GM18519 (cell line): ENCODE measurements at regions not wholly inside any gene's neighbourhood (a gene's known extent, or its start where the extent isn't known, plus 50 kb on each side); places are given as distances from the start of the nearest gene placed in this dataset.

ENCODE experiments used
- ATAC-seq: cut with Tn5 transposase; IDR thresholded peaks from one replicate; pipeline ENCODE4 v1.9.1; 2021; ENCODE audit warnings: mild to moderate bottlenecking, moderate library complexity; ENCODE audit not compliant: unreplicated experiment, low FRiP score

DNA sequence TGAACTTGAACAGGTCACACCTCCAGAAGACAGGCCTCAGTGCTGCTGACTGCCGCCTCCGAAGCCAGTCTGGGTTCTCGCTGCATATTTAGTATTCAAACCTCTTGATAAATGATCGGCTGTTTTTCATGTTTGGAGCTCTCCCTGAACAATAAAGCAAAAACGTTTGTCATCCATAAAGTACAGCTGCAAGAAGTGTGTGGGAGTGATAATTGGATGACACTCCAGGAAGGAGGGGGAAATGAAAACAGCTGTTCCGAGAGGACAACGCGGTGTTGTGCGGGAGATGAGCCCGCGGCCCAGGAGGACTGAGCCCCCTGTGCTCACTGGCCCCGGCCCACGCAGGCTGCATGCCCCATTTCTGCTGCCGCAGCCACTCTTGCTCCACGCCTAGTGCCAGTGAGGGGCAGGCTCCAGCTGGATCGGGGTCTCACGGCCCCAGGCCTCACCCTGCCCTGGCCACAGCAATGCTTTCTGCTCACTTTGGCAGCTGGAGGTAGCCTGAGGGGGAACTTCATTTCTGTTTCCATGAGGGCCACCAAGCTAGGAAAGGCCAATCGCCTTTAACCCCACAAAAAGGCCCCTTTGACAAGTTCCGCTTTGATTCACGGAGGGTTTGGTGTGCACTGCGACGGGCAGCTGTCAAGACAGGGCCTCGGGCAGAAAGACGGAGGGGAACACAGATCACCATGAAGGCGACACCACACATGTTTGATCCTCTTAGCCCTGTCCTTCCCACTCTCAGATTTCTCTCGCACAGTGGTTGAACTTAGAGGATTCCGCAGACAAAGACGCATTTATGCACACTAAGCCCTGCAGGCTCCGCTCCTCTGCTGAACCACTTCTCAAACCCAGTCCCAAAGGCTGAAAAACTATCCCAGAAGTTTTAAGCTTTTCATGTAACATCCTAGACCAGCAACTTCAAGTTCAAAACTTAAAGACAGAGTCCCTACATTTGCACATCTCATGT is 537.6 kb downstream of the EFNB2 start:
- ATAC-seq, result no peak

DNA sequence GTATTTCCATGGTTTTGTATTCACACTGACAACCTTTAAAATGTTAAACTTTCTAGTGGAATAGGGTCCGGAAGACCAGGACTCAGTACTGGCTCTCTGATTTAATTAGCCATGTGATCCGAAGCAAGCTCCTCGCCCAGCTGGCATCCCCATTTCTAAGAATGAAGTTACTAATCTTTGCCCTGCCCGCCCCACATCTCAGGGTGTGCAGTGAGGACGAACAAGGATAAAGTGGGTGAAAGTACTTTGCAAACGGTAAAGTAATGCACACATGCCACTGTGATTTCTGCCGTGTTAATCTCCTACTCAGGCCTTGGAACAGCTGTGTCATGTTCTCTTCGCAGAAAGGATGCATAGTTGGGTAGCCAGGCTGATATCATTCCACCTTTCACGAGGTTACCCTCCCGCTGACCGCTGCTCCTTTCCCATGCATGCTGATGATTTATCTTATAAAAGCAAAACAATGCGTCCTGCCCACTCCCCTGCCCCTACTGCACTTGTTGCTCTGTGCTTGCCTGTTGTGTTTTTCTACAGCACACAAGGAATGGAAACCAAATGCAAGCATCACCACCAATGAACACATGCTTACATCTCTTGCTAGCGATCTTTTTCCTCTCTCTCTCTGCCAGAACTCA is 539.0 kb downstream of the EFNB2 start:
- ATAC-seq, result no peak

DNA sequence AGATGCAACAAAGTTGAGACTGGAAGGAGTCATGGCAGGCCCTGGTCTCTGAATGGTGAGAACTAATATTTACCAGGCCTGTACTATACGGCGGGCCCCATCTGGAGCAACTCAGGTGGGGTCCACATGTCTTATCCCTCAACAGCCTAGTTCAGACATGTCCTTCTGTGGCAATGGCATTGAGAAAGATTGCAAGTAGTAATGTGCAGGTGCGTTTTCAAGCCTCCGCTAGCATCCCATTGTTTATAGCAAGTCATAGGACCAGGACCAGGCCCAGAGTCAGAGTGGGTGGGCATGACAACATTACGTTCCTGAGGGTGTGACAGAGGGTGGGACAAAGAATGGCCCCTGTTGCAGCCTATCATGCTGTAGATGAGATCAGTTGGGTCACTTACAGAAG is 541.1 kb downstream of the EFNB2 start:
- ATAC-seq, result no peak

DNA sequence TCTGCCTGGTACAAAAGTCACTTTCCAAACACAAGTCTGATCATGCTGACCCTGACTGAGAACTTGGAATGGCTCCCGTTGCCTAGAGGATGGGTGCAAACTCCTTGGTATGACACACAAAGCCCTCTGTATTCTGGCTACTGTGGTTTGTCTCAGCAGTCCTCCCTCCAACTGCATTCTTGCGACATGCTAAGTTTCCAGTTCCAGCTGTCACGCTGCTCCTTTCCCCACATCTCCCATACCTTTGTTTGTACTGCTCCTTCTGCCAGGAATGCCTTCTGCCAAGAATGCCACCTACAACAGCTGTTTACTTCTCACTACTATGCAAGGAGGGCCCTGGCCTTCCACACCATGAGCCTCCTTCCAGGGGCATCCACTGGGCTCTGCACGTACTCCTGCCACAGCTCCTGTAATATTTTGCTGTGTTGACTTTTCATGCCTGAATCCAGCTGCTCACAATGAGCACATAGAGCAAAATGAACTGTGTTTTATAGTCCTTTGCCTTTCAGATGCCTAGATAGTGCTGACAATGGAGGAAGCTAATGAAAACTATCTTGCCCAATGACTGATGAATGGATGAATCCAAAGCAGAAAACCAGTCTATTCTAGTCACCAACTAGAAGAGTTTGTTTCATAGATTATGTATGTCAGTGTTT is 543.7 kb downstream of the EFNB2 start:
- no peak for ATAC-seq

DNA sequence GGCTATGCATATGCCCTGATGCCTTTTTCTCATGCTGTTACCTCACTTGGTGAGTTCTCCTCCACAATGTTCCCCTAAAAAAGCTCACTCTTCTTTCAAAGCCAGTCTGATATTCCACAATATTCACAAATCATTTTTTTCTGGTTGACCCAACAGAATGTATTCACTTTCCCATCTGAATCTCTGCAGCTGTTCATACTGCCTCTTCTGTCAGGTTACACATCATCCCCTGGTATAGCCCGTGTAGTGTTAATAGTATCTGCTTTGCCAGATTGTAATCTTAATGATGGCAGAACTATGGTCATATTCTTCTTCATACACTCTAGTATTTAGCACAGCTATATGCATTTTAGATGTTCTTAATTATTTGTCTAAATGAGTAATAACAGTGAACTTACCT is 544.3 kb downstream of the EFNB2 start:
- ATAC-seq, result no peak

DNA sequence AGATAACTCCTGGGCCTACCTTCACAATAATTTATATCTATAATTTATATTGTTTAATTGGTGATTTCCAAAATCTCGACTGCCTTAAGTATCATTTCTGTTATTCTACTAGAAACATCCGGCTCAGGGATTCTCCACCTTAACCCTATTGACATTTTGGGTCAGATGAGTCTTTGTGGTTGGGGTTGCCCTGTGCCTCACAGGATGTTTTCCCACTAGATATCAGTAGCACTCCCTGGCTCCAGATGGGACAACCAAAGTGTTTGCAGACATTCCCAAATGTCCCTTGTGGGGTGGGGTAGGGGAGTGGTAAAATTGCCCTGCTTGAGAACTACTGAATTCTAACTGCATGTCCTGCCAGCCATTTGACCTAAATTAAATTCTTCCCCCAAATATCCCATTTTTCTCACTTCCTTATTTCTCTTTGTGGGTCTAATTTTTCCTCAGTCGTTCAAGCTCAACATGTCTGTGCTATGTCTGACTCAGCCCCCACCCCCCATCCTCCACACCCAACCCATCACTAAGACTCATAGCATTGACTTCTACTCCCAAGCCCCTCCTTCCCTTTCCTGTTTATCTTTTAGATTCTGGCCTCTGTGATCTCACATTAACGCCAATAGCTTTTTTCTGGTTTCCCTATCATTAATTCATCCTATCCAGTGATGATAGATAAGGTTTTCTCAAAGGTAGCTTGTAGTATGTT is 545.1 kb downstream of the EFNB2 start:
- no peak for ATAC-seq

DNA sequence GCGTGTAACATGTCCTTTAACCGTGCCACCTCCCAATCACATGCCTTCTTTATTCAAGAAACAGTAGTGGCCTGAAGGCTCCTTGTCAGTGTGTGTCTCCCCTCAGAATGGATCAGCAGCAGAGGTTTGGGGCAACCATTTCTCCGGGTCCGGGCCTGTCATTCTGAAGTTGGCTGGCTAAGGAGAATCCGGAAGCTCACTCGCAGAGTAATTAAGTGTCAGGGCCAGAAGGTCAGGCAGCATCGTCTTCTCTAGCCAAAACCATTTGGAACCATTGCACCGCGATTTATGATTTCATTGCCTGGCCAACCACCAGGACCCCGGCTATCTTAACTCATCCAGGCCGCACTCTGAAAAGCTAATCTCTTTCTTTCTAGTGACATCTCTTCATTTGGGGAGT is 550.8 kb downstream of the EFNB2 start:
- ATAC-seq, result no peak

DNA sequence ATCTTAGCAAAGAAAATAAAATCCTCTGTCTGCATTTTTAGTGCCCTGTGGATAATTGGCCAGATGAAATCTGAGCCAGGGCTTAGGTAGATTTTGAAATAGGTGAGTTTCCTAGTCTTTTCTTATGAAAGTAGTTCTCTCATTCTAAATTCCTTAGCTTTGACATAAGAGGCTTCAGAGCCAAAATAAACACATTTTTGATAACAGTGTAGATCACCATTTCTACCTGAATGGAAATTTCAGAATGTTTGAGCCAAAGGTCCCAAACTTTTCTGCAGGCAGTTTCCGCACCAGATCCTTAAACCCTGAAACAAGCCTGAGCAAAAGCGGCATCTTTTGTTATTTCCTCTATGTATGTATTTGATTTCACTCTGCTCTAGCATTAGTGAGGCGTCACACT is 551.2 kb downstream of the EFNB2 start:
- ATAC-seq, result no peak

DNA sequence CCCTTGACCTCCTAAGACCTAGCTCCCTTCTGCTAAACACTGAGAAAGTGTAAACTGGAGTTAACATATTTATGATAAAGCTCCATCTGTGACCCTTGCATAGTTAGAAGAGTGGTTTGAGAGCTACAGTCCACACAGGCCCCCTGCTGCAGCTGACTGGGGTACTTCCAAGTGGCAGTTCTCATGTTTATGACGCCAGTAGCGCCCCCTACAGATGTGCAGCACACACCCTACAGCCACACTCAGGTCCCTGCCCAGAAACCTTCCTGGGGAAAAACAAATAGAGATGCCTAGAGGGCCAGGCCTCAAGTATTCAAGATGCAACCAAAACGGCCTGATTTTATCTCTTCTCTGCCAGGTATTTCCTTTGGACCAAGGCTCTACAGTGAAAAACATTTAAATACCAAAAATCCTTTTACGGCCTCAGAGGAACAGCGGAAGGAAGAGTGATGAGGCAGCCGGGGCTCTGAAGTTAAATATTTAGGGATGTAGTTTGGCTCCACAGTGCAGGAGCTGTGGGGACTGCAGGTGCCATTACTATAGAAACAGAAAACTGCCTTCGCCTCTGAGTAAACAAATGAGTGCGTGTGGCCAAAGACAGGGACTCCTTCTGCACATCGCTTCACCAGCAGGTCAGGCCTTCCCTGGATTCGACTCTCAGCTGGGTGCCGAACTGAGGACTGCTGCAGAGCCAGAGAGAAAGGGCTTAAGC is 553.1 kb downstream of the EFNB2 start:
- ATAC-seq, result no peak

DNA sequence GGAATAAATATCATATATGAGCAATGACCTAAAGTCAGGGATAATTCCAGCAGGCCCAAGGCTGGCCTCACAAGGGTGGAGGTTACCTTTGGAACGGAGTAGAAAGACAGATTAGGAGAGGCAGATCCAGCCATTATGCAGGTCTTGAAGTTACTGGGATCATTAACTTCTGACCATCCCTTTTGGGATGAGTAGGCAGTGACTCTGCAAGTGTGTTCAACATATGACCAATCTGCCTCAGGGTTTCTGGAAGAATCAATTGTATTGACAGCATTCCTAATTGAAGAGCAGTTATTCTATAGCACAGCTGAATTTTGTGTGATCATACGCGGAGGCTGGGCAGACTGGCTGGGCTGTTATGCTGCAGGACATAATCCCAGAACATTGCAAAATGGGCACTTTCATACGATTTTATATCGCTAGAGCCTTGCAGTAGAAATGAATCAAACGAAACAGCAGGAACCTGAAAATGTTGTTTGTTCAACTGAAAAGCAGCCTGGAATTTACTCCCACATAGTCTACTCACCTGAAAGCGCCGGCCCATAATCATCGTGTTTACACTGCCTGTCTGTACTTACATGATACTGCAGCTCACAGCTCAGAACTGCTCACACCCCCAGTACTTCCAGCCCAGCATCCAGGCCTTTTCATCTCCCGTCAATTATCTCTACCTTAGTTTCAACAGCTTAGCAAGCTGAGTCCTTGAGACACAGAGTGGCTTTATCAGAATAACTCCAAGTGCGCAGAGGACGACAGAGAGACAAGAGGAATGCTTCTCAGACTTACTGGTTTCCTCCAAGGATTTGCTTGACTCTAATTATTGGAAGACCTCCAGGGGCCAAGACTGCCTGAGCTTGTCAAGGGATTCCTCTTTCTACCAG is 556.1 kb downstream of the EFNB2 start:
- ATAC-seq, result no peak

DNA sequence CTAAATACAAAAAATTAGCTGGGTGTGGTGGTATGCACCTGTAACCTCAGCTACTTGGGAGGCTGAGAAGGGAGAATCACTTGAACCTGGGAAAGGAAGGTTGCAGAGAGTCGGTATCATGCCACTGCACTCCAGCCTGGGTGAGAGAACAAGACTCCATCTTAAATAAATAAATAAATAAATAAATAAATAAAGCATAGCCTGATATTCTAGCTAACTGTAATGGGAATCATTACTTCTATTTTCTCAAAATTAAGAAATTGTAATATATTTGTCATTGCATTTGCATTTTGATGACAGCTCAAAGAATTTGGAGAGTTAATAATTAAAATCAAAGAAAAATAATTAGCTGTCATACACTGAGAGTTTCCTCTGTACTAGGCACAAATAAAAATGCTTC is 561.1 kb downstream of the EFNB2 start:
- ATAC-seq, result no peak

DNA sequence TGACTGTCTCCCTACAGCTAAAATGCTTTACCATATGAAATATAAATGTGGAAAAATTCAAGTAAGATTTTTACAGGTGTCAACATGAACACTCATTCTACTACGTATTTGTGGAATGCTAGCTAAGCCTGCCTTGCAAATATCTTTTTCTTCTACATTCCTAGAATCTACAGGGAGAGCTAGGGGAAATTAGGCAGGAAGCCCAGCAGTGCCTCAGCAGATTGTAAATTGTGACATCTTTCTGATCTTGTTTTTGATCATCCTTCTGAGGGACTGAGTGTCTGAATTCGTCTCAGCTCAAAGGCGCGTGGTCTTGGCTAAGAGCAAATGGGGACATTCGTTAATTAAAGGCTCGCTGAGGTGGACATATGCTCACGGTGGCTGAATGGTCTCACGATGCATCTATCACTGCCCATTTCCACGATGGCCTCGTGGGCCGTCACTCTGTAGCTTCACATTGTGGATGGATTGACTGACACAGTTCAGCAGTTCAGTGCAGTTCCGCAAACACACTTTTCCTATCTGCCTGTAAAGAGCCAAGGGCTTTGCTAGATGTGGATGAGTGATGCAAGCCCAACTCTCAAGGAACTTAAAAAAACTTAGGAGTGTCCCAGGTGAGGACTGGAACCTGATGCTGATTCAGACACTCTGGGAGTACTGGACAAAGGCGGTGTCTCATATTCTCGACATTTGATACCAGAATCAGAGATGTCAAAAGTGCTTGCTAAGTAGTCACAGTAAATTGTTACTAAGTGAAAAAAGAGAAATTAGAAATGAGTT is 562.5 kb downstream of the EFNB2 start:
- ATAC-seq, result no peak

DNA sequence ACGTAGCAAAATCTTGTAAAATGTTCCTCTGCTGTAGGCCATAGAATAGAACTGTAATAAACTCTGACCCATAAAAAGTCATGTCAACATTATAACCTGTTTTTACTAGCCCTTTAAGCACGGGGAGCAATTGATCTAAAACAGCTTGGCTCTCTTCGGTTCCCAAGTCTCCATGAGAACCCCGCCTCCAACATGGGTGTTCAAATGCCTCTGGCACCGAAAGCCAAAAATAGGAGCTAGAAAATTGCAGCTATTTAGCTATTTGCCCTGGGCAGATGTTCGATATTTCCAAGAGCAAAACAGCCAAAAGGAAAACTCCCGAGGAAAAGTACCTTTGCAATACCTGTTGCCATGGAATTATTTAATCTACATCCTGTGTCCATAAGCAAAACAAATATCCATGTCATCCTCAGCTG is 563.1 kb downstream of the EFNB2 start:
- ATAC-seq, result no peak

DNA sequence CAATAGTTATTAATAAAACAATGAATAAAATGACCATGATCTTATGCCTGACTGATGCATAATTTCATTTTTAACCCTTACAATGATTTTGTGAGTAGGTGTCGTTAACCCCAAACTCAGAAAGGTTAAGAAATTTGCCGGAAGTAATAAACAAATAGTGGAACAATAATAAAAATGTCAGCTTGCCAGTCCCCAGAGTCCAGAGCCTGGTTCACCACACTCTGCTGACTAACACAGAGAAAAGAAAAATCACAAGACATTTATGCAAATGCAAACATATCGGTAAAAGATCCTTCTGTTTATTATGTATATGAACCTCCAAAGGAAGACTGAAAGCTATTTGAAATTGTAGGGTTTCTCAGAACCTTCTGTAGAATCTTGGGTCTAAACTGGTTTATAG is 563.7 kb downstream of the EFNB2 start:
- no peak for ATAC-seq

DNA sequence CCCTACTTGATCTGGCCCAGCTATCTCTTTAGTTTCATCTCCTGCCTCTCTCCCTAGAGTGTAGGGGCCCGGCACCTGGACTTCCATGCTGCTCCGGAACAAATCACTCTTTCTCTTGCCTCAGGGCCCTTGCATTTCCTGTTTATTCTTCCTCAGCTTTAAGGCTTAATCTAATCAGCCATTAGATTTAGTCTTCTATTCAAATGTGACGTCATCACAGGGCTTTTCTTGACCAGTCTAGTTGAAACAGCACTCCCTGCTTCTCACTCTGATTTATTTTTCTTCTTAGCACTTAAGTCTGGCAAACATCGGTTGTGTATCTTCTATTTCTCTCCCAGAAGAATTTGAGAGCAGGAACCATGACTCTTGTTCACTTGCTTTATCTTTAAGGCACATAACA is 564.1 kb downstream of the EFNB2 start:
- ATAC-seq, result no peak

DNA sequence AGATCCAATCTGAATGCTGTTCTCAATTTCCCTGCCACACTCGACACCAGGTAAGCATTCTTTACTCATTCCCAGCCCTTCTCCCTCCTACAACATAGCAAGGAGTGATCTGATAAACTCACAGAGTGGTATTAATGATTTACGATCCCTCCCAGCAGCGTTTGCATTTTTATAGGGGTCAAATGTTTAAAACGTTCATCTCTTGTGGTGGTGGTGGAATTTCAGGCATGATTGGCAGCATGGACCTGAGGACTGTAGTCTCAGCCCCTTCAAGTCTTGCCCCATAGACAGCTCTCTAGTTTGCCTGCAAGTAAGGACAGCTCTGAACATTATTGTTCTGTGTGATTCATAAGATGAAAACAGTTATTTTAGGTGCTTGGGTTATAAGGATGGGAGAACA is 565.7 kb downstream of the EFNB2 start:
- no peak for ATAC-seq

DNA sequence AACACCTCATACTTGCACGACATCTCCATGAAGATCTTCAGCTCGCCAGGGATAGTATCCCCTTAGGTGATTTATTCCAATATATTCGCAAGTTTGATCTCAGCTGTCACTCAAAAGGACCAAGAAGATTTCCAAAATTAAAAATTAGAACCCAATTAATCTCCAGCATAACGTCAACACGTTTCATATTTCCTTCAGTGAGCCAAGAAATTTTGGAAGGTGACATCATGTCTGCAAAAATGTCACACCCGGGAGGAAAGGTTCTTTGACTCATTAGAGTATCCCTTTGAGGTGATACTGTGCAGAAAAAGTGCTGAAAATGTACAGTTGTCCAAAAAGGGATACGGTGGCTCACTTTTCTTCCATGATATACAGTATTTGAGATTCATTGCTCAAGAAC is 569.6 kb downstream of the EFNB2 start:
- ATAC-seq, result no peak

DNA sequence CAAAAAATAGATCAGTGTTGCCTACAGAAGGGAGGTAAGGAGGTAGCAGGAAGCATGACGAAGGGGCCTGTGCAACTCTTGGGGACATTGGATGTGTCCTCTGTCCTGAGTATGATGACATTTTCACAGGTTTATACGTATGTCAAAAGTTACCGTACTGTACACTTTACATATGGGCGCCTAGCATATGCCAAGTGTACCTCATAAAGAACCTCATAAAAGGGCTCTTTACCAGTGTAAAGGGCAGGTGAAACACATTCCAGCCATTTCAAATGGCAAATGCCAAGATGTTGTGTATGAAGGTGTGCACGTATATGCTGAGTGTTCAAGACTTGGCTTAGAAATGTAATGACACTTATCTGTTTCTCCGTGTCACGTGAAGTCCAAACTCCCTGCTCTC is 573.4 kb downstream of the EFNB2 start:
- ATAC-seq, result no peak

DNA sequence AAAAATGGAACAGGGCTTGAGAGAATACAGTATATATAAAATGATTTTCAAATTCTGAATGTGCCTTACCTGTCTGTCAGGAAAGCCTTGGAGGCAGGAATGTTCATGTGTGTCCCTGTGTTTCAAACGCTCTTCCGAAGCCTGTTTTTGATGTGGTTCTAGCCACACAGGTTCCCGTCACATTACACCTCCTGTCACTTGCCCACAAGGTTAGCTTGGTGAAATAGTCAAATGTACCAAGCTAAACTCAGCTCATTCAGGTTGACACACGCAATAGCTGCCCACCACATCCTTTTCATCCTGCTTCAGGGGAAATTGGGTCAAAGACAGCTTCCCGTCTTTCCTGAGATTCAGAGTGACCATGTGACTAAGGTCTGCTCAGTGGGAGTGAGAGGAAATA is 574.0 kb downstream of the EFNB2 start:
- ATAC-seq, result no peak
